K562 (cell line): ENCODE measurements at regions not wholly inside any gene's neighbourhood (a gene's known extent, or its start where the extent isn't known, plus 50 kb on each side); places are given as distances from the start of the nearest gene placed in this dataset.

Source experiments
- ATAC-seq: fragments of 200-7000 bp; cut with Tn5 transposase; 3 replicates; pipeline ENCODE4 v1.9.1; 2020; ENCODE audit warnings: moderate library complexity
- BruUV-seq: library from RNA; stranded (reverse); fragments of 400-500 nt; replicated peaks from 2 replicates; lab custom pipeline; 2021; lab: Mats Ljungman, UMichigan
- CTCF ChIA-PET: fragments of 300-600 bp; formaldehyde crosslinking; extraction: SDS; loops from one replicate; lab custom pipeline; 2021; ENCODE audit warnings: low intra/inter-chr PET ratio; lab: Yijun Ruan, JAX
- POLR2A ChIA-PET: fragments of 300-600, 350-650 bp; sonication (Branson Sonifier 250); formaldehyde crosslinking; extraction: SDS; loops from one replicate; lab custom pipeline; 2021; ENCODE audit warnings: antibody characterized with exemption, inconsistent platforms; lab: Yijun Ruan, JAX
- DNase-seq, 4 experiments: peaks; one replicate each; pipeline versions ENCODE4 v3.0.0 to v3.0.0-alpha.2; 2011 to 2018; ENCODE audit warnings: low spot score in 3 of 4, mixed read lengths in 3 of 4; ENCODE audit errors: extremely low read depth in 1 of 4
- FAIRE-seq: peaks from 2 replicates; lab custom pipeline; 2011; peaks lifted over from hg19 to GRCh38; lab: Jason Lieb, UNC
- H2AFZ ChIP-seq: 2 replicates; pipeline ENCODE4 v1.6.0; 2011; ENCODE audit warnings: low read depth, low read length, control low read depth, inconsistent platforms
- H3K27ac ChIP-seq: fragments of 200-600 bp; 3 replicates; pipeline ENCODE4 v1.8.0; 2011; ENCODE audit warnings: low read depth, mild to moderate bottlenecking, control low read depth, inconsistent platforms, low read length, moderate library complexity, mixed read lengths; ENCODE audit errors: extremely low read depth
- H3K27me3 ChIP-seq, 2 experiments: fragments of 300-600 bp in 1 of 2; 2 replicates in 1 of 2; 3 replicates in 1 of 2; pipeline versions ENCODE4 v1.6.0 to v1.8.0; 2011; ENCODE audit warnings: inconsistent platforms in 2 of 2, low read length in 2 of 2, mild to moderate bottlenecking in 1 of 2, mixed read lengths in 1 of 2, moderate library complexity in 1 of 2; ENCODE audit not compliant: control insufficient read depth in 2 of 2, insufficient read depth in 2 of 2
- H3K36me3 ChIP-seq: fragments of 300-600 bp; 3 replicates; pipeline ENCODE4 v1.8.0; 2011; ENCODE audit warnings: mild to moderate bottlenecking, low read length, inconsistent platforms; ENCODE audit not compliant: control insufficient read depth, insufficient read depth
- H3K4me1 ChIP-seq, 2 experiments: fragments of 200-600 bp in 1 of 2; replicated peaks in 1 of 2; 2 replicates in 1 of 2; 3 replicates in 1 of 2; pipeline versions ENCODE4 v1.5.1 to v1.8.0; 2011; ENCODE audit warnings: inconsistent platforms in 2 of 2, low read length in 2 of 2, mild to moderate bottlenecking in 1 of 2, mixed read lengths in 1 of 2, moderate library complexity in 1 of 2; ENCODE audit not compliant: control insufficient read depth in 2 of 2, insufficient read depth in 2 of 2
- H3K4me2 ChIP-seq: 2 replicates; pipeline ENCODE4 v1.6.1; 2011; ENCODE audit warnings: low read length, control low read depth, inconsistent platforms, mixed read lengths; ENCODE audit not compliant: insufficient read depth
- H3K4me3 ChIP-seq: fragments of 200-600 bp; sonication (generic), shearing (Covaris generic); 2 replicates; pipeline ENCODE4 v1.5.1; 2016; ENCODE audit warnings: control low read depth, inconsistent platforms
- H3K79me2 ChIP-seq: fragments of 200-600 bp; 3 replicates; pipeline ENCODE4 v1.8.0; 2011; ENCODE audit warnings: low read length, inconsistent platforms; ENCODE audit not compliant: control insufficient read depth, insufficient read depth
- H3K9ac ChIP-seq, 2 experiments: 2 replicates each; pipeline versions ENCODE4 v1.6.0 to v1.6.1; 2011; ENCODE audit warnings: low read depth in 2 of 2, low read length in 2 of 2, control low read depth in 1 of 2, inconsistent platforms in 1 of 2, mild to moderate bottlenecking in 1 of 2, mixed read lengths in 1 of 2; ENCODE audit not compliant: insufficient read depth in 1 of 2
- H3K9me1 ChIP-seq: one replicate; pipeline ENCODE4 v1.6.0; 2011; ENCODE audit warnings: inconsistent platforms, mild to moderate bottlenecking, low read length, moderate library complexity; ENCODE audit not compliant: control insufficient read depth, insufficient read depth
- H3K9me3 ChIP-seq: replicated peaks from 2 replicates; pipeline ENCODE4 v1.5.1; 2011; ENCODE audit warnings: low read depth, low read length, inconsistent platforms; ENCODE audit not compliant: control insufficient read depth, insufficient read depth
- H4K20me1 ChIP-seq: replicated peaks from 2 replicates; pipeline ENCODE4 v1.6.1; 2011; ENCODE audit warnings: low read length, inconsistent platforms, mixed read lengths; ENCODE audit not compliant: control insufficient read depth, insufficient read depth
- BRF1 ChIP-seq: IDR thresholded peaks from 3 replicates; pipeline ENCODE4 v1.6.1; 2011; ENCODE audit warnings: borderline replicate concordance, mild to moderate bottlenecking; ENCODE audit not compliant: insufficient read length; ENCODE audit errors: extremely low read depth
- CBX5 ChIP-seq: IDR thresholded peaks from 2 replicates; pipeline ENCODE4 v1.6.1; 2014; ENCODE audit warnings: low read depth, borderline replicate concordance
- FOS ChIP-seq: IDR thresholded peaks from 3 replicates; pipeline ENCODE4 v1.6.1; 2011; ENCODE audit not compliant: insufficient read length; ENCODE audit errors: extremely low read depth
- HDGF ChIP-seq: fragments of 450-650 bp; IDR thresholded peaks from 2 replicates; pipeline ENCODE4 v1.6.1; 2016
- KDM2B ChIP-seq: fragments of 250-450 bp; sonication (Bioruptor Pico); IDR thresholded peaks from 2 replicates; pipeline ENCODE4 v1.8.0; 2021; ENCODE audit warnings: mild to moderate bottlenecking, moderate library complexity
- MAFF ChIP-seq: IDR thresholded peaks from 2 replicates; pipeline ENCODE4 v1.6.1; 2012; ENCODE audit warnings: low read length, improper control_type of control experiment
- PCBP1 ChIP-seq: fragments of 200-400 bp; formaldehyde crosslinking; IDR thresholded peaks from 2 replicates; pipeline ENCODE4 v1.6.1; 2018; ENCODE audit warnings: mild to moderate bottlenecking, low read depth, low read length; ENCODE audit not compliant: poor library complexity, severe bottlenecking
- POLR3G ChIP-seq: IDR thresholded peaks from 2 replicates; pipeline ENCODE4 v1.6.1; 2011; ENCODE audit not compliant: insufficient read length, insufficient replicate concordance; ENCODE audit errors: extremely low read depth
- SIRT6 ChIP-seq: IDR thresholded peaks from one replicate; pipeline ENCODE4 v1.6.1; 2012; ENCODE audit warnings: low read depth, mild to moderate bottlenecking, control low read depth, inconsistent platforms, low read length, moderate library complexity
- SMARCC2 ChIP-seq: fragments of 450-650 bp; IDR thresholded peaks from 2 replicates; pipeline ENCODE4 v1.6.1; 2017; ENCODE audit warnings: antibody characterized with exemption, moderate library complexity, mild to moderate bottlenecking, low read depth
- ZBED1 ChIP-seq: IDR thresholded peaks from 2 replicates; pipeline ENCODE4 v1.6.1; 2014
- ZNF143 ChIP-seq: sonication (generic); formaldehyde crosslinking; IDR thresholded peaks from 2 replicates; pipeline ENCODE4 v1.9.0; 2022; ENCODE audit warnings: mild to moderate bottlenecking, missing genetic modification reagents
- ZNF584 ChIP-seq: fragments of 200-800 bp; sonication (Bioruptor generic); IDR thresholded peaks from 2 replicates; pipeline ENCODE4 v1.6.1; 2016; ENCODE audit warnings: low read depth, mild to moderate bottlenecking, missing genetic modification characterization, missing compliant biosample characterization
- ZNF644 ChIP-seq: fragments of 200-800 bp; sonication (Bioruptor generic); IDR thresholded peaks from 2 replicates; pipeline ENCODE4 v1.6.1; 2016; ENCODE audit warnings: low read depth, missing genetic modification characterization, missing compliant biosample characterization
- WGBS: fragments of 100-300 bp; shearing (Covaris generic); methylation state at CpG from one replicate; pipeline ENCODE4 v1.1.6; 2016; ENCODE audit warnings: low coverage, mixed read lengths; ENCODE audit not compliant: insufficient coverage; ENCODE audit errors: missing lambda C conversion rate; 5-methylcytosine and 5-hydroxymethylcytosine counted together
- in situ Hi-C: fragments of 300-500 bp; cut with MboI; formaldehyde crosslinking; loops from 4 replicates; pipeline ENCODE4 v1.15.0; 2018; ENCODE audit warnings: inconsistent platforms, mixed read lengths
- intact Hi-C: fragments of 100-400 bp; cut with micrococcal nuclease; formaldehyde crosslinking; loops from 2 replicates; pipeline ENCODE4 v1.14.2; 2022
- TF ChIP-seq, protein P1 (sequence below): fragments of 250-450 bp; sonication (Bioruptor Pico); IDR thresholded peaks from 2 replicates; pipeline ENCODE4 v1.8.0; 2022; ENCODE audit warnings: inconsistent platforms, mild to moderate bottlenecking, moderate library complexity, borderline replicate concordance

DNA sequence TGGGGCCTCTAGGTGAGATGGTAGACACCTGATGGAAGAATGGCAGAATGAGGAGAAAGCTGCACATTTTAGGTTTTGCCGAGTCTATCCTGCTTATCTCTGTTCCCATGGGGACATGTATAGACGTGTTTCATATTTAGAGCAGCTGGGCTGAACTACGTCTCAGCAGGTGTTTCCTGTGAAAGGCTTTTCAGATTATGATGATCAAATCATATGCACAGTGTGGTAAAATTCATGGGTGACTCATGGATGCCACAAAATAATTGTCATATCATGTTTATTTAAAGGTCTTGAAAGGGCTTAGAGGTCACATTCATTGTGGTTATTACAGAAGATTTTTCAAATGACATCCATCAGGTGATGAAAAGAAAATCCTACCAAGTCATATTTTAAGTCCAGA, 90.5 kb downstream of the ICOS start:
- Histone ChIP-seq H3K4me2 (no peak overlapping the region), H2AFZ (no peak overlapping the region), H3K79me2 (no peaks in the 10 kb centered on the region), H3K4me1 (no peaks in the 10 kb centered on the region), H3K9me1 (no peaks in the 10 kb centered on the region), H3K9me3 (no peaks in the 10 kb centered on the region), H4K20me1 (no peaks in the 10 kb centered on the region), H3K27me3 (no peaks in the 10 kb centered on the region), H3K36me3 (no peaks in the 10 kb centered on the region), H3K4me3 (no peak overlapping the region), H3K27ac (no peak overlapping the region), H3K9ac (no peak overlapping the region)
- WGBS = 8% methylated on average over 3 of the region's 3 CpGs
- TF ChIP-seq, protein P1, sequence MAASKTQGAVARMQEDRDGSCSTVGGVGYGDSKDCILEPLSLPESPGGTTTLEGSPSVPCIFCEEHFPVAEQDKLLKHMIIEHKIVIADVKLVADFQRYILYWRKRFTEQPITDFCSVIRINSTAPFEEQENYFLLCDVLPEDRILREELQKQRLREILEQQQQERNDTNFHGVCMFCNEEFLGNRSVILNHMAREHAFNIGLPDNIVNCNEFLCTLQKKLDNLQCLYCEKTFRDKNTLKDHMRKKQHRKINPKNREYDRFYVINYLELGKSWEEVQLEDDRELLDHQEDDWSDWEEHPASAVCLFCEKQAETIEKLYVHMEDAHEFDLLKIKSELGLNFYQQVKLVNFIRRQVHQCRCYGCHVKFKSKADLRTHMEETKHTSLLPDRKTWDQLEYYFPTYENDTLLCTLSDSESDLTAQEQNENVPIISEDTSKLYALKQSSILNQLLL (CRISPR knock-in tag) = no peak
- TF ChIP-seq HDGF (no peak), FOS (no peak), SMARCC2 (no peak)
- no peak for DNase-seq
- intact Hi-C loops = no loop called here
- ChIA-PET CTCF (no interaction called here), POLR2A (no interaction called here)
- no peak for ATAC-seq
- FAIRE-seq = no peak
- in situ Hi-C loops = no loop called here
- BruUV-seq = no TSS peak

DNA sequence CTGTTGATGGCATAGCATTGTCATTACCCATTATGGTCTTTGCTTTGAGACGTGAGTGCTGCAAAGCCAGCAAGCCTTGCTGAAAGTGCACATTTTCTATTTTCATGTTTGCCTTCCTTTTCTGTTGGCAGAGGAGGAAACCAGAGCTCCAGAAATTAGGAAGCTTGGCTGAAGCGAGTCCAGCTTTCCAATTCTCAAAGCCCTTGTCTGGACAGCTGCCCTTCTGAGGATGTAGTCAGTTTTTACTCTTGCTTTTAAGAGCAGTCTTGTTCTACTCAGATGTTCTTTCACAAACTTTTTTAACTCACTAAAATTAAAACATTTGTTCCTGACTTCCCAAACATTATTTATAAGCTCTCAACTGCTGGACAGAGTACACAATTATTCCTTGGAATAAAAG, 93.8 kb downstream of the ICOS start:
- no TSS peak for BruUV-seq
- TF ChIP-seq POLR3G (no peak), KDM2B (CRISPR knock-in tag) (no peak), CBX5 (no peak), SMARCC2 (no peak), MAFF (no peak), ZBED1 (no peak), PCBP1 (no peak), ZNF584 (CRISPR knock-in tag) (no peak), ZNF644 (tag) (no peak), SIRT6 (no peak), BRF1 (no peak), ZNF143 (CRISPR knock-in tag) (no peak)

More for the DNA sequence above, 93.8 kb downstream of the ICOS start:
- Histone ChIP-seq H3K4me2 (no peak overlapping the region), H3K36me3 (no peaks in the 10 kb centered on the region), H3K9ac (no peak overlapping the region), H3K27ac (no peak overlapping the region), H3K9me1 (no peaks in the 10 kb centered on the region), H2AFZ (no peak overlapping the region), H3K27me3 (no peaks in the 10 kb centered on the region), H3K79me2 (no peaks in the 10 kb centered on the region), H3K9me3 (no peaks in the 10 kb centered on the region), H4K20me1 (no peaks in the 10 kb centered on the region), H3K4me1 (no peaks in the 10 kb centered on the region), H3K4me3 (no peak overlapping the region)
- ChIA-PET POLR2A (no interaction called here), CTCF (no interaction called here)
- intact Hi-C loops (no loop called here), in situ Hi-C loops (no loop called here)
- no peak for ATAC-seq
- DNase-seq = no peak
- WGBS = 13% methylated on average over 1 of the region's 2 CpGs
- no peak for FAIRE-seq
